HEK293T (cell line): ENCODE measurements at regions not wholly inside any gene's neighbourhood (a gene's known extent, or its start where the extent isn't known, plus 50 kb on each side); places are given as distances from the start of the nearest gene placed in this dataset.

Source experiments
- ARNT ChIP-seq: fragments of 450-650 bp; IDR thresholded peaks from 2 replicates; pipeline ENCODE4 v1.6.1; 2017; ENCODE audit warnings: mild to moderate bottlenecking
- BHLHE40 ChIP-seq: fragments of 450-650 bp; IDR thresholded peaks from 2 replicates; pipeline ENCODE4 v1.6.1; 2016; ENCODE audit warnings: mild to moderate bottlenecking, moderate library complexity, borderline replicate concordance
- FOXA1 ChIP-seq: fragments of 450-650 bp; IDR thresholded peaks from 2 replicates; pipeline ENCODE4 v1.6.1; 2016; ENCODE audit warnings: mild to moderate bottlenecking
- FOXM1 ChIP-seq: fragments of 450-650 bp; IDR thresholded peaks from 2 replicates; pipeline ENCODE4 v1.6.1; 2017; ENCODE audit warnings: mild to moderate bottlenecking, borderline replicate concordance
- L3MBTL2 ChIP-seq: fragments of 450-650 bp; conservative IDR thresholded peaks from 2 replicates; pipeline ENCODE4 v1.6.1; 2016; ENCODE audit warnings: mild to moderate bottlenecking
- SP1 ChIP-seq: fragments of 450-650 bp; IDR thresholded peaks from 2 replicates; pipeline ENCODE4 v1.6.1; 2017
- TARDBP ChIP-seq: fragments of 450-650 bp; IDR thresholded peaks from 2 replicates; pipeline ENCODE4 v1.6.1; 2016
- ZNF384 ChIP-seq: fragments of 450-650 bp; IDR thresholded peaks from 2 replicates; pipeline ENCODE4 v1.6.1; 2016

GRCh38 chr21:23247334-23247733, 2249.1 kb downstream of the NCAM2 start:
- no peak for TF ChIP-seq L3MBTL2
- no peak for TF ChIP-seq FOXA1
- no peak for TF ChIP-seq ZNF384
- no peak for TF ChIP-seq SP1
- TF ChIP-seq TARDBP: no peak
- no peak for TF ChIP-seq ARNT
- TF ChIP-seq FOXM1: no peak
- no peak for TF ChIP-seq BHLHE40
